Kidney (tissue), 13 donors: ENCODE measurements at regions not wholly inside any gene's neighbourhood (a gene's known extent, or its start where the extent isn't known, plus 50 kb on each side); places are given as distances from the start of the nearest gene placed in this dataset.

Experiments used
- DNase-seq, 5 donors: peaks; one replicate each; pipeline ENCODE4 v3.0.0-alpha.2; 2013 to 2020
- FAIRE-seq: peaks from 2 replicates; lab custom pipeline; 2012; peaks lifted over from hg19 to GRCh38; lab: Jason Lieb, UNC
- H3K27ac ChIP-seq, 2 donors: one replicate each; pipeline ENCODE4 v1.7.0; 2013; ENCODE audit warnings: low read depth in 2 of 2, low read length in 2 of 2, inconsistent platforms in 1 of 2
- H3K27me3 ChIP-seq: one replicate; pipeline ENCODE4 v1.7.1; 2013; ENCODE audit warnings: low read length, inconsistent platforms; ENCODE audit not compliant: control insufficient read depth, insufficient read depth
- H3K36me3 ChIP-seq, 3 donors: one replicate each; pipeline versions ENCODE4 v1.7.0 to v1.7.1; 2013; ENCODE audit warnings: low read length in 3 of 3, control low read depth in 1 of 3, inconsistent platforms in 1 of 3; ENCODE audit not compliant: insufficient read depth in 3 of 3, control insufficient read depth in 2 of 3
- H3K4me1 ChIP-seq, 3 donors: one replicate each; pipeline versions ENCODE4 v1.7.0 to v1.7.1; 2013; ENCODE audit warnings: low read length in 3 of 3, inconsistent platforms in 1 of 3, low read depth in 1 of 3; ENCODE audit not compliant: control insufficient read depth in 2 of 3, insufficient read depth in 2 of 3
- H3K4me3 ChIP-seq, 3 donors: one replicate each; pipeline versions ENCODE4 v1.7.0 to v1.8.1; 2013; ENCODE audit warnings: low read length in 3 of 3, control low read depth in 1 of 3, inconsistent platforms in 1 of 3
- H3K9ac ChIP-seq, 3 donors: one replicate each; pipeline versions ENCODE4 v1.7.0 to v1.7.1; 2013; ENCODE audit warnings: low read length in 3 of 3, control low read depth in 1 of 3, inconsistent platforms in 1 of 3
- H3K9me3 ChIP-seq, 3 donors: one replicate each; pipeline versions ENCODE4 v1.7.0 to v1.7.1; 2013; ENCODE audit warnings: low read length in 3 of 3, control low read depth in 1 of 3, inconsistent platforms in 1 of 3; ENCODE audit not compliant: control insufficient read depth in 2 of 3, insufficient read depth in 1 of 3
- intact Hi-C: fragments of 100-400 bp; cut with DNase I; formaldehyde crosslinking; loops from one replicate; pipeline ENCODE4 v1.11.1; 2022
- TF ChIP-seq, protein P1 (sequence below): IDR thresholded peaks from 3 replicates; pipeline ENCODE4 v1.5.1; 2012; ENCODE audit warnings: mild to moderate bottlenecking, moderate library complexity, borderline replicate concordance; ENCODE audit not compliant: insufficient read depth; ENCODE audit errors: extremely low read depth
- donor health status: control.
- donor health status: control.
- donor health status: control.
- donor health status: control.
- donor health status: control.
- donor health status: DM: yes; HTN: yes; CAD: no.
- donor health status: Normal renal cell carcinoma (clear cell type).

DNA sequence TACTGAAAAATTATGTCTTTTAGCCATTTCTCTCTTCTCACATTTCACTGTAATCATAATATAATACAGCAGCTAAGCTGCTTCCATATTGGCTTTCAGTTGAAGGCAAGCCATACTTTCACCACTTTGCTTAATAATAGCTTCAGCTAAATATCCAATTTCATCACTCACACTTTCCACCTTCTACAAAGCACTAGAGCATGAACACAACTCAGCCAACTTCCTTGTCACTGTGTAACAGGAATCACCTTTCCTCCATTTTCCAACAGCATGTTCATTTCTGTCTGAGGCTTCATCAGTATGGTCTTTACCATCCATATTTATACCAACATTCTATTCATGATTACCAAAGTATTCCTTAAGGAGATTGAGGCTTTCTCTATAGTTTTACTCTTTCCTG is 219.8 kb upstream of the CTSO start:
- Histone ChIP-seq H3K4me1 (no peaks in the 10 kb centered on the region), H3K4me3 (no peak overlapping the region), H3K9me3 (no peaks in the 10 kb centered on the region), H3K36me3 (no peaks in the 10 kb centered on the region), H3K9ac (no peak overlapping the region), H3K27ac (no peak overlapping the region), H3K27me3 (no peaks in the 10 kb centered on the region)
- intact Hi-C loops, result no loop called here
- TF ChIP-seq, protein P1, sequence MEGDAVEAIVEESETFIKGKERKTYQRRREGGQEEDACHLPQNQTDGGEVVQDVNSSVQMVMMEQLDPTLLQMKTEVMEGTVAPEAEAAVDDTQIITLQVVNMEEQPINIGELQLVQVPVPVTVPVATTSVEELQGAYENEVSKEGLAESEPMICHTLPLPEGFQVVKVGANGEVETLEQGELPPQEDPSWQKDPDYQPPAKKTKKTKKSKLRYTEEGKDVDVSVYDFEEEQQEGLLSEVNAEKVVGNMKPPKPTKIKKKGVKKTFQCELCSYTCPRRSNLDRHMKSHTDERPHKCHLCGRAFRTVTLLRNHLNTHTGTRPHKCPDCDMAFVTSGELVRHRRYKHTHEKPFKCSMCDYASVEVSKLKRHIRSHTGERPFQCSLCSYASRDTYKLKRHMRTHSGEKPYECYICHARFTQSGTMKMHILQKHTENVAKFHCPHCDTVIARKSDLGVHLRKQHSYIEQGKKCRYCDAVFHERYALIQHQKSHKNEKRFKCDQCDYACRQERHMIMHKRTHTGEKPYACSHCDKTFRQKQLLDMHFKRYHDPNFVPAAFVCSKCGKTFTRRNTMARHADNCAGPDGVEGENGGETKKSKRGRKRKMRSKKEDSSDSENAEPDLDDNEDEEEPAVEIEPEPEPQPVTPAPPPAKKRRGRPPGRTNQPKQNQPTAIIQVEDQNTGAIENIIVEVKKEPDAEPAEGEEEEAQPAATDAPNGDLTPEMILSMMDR, result no peak
- FAIRE-seq (no peak), DNase-seq (no peak)

DNA sequence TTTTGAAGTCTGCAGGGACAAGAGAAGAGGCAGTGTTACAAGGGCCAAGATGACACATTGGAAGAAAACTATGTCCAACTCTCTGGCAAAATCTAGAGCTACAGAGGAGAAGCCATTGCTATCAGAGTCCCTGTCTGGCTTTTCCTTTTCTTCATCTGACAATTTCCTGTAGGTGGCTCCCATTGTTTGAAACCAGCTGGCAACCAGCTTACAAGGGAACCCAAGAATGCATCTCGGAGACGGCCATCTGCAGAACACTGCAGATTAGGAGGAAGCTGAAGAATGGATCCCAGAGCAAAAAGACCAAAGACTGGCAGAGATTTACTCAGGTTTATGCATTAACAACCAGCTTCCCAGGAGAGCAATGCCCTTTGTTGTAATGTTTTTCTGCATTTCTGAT is 216.2 kb upstream of the CTSO start:
- intact Hi-C loops, result no loop called here
- TF ChIP-seq, protein P1, result no peak
- H3K27ac ChIP-seq, result no peak overlapping the region
- H3K4me3 ChIP-seq, result no peak overlapping the region
- no peaks in the 10 kb centered on the region for H3K9me3 ChIP-seq
- FAIRE-seq (no peak), DNase-seq (no peak)
- H3K9ac ChIP-seq, result no peak overlapping the region
- no peaks in the 10 kb centered on the region for H3K36me3 ChIP-seq
- no peaks in the 10 kb centered on the region for H3K27me3 ChIP-seq
- no peaks in the 10 kb centered on the region for H3K4me1 ChIP-seq

DNA sequence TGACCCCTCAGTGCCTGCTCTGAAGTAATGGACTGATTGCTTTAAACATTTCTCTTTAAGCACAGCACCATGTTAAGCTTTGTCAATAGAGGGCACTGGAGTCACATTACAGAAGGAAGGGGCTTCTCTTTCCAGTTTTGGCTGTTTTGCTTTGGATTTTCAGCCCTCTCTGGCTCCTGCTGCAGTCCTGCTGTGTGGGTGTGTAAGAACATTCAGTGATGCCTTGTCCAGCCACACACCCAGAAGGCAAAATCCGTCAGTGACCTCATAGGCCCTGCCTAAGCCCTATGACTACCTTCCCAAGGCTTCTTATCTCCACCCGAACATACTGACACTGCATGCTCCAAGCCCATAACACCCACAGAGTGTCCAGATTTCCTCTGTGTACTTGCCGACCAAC is 215.3 kb upstream of the CTSO start:
- H3K9ac ChIP-seq, result no peak overlapping the region
- H3K9me3 ChIP-seq, result no peaks in the 10 kb centered on the region
- intact Hi-C loops, result no loop called here
- H3K27ac ChIP-seq, result no peak overlapping the region
- no peak overlapping the region for H3K4me3 ChIP-seq
- H3K27me3 ChIP-seq, result no peaks in the 10 kb centered on the region
- no peak for FAIRE-seq
- H3K4me1 ChIP-seq, result no peaks in the 10 kb centered on the region
- peak in 4 of 5 donors; percentile 45 to 81 (median 62) for DNase-seq
- no peaks in the 10 kb centered on the region for H3K36me3 ChIP-seq
- TF ChIP-seq, protein P1, result no peak

DNA sequence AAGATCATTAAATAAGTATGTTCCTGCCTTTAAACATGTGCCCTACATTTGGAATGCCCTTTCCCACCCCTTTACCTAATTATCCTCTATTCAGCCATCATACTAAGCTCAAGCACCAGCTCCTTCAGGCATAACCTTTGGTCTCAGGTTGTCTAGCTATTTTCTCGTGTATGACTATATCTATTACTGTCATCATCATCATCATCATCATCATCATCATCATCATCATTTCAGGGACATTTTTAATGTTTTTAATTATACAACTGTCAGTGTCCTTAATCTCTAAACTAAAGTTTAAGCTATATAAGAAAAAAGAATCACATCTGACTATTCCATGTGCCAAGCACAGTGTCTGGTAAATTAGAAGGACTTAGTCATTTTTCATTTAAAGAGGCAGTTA is 214.6 kb upstream of the CTSO start:
- FAIRE-seq (no peak), DNase-seq (no peak)
- Histone ChIP-seq H3K9me3 (no peaks in the 10 kb centered on the region), H3K27me3 (no peaks in the 10 kb centered on the region), H3K36me3 (no peaks in the 10 kb centered on the region), H3K4me1 (no peaks in the 10 kb centered on the region), H3K4me3 (no peak overlapping the region), H3K9ac (no peak overlapping the region), H3K27ac (no peak overlapping the region)
- TF ChIP-seq, protein P1, result no peak
- intact Hi-C loops, result no loop called here
